ENCODE measurements at regions not wholly inside any gene's neighbourhood (a gene's known extent, or its start where the extent isn't known, plus 50 kb on each side); places are given as distances from the start of the nearest gene placed in this dataset.

- TF ChIP-seq CTCF (IDR thresholded peaks at IDR 0.05), result no peak
- TF ChIP-seq POLR2A (IDR thresholded peaks at IDR 0.05), result no peak
Measured at GRCh38 chr11:82462608-82463242, 270.9 kb downstream of the FAM181B start.
